ENCODE measurements at regions not wholly inside any gene's neighbourhood (a gene's known extent, or its start where the extent isn't known, plus 50 kb on each side); places are given as distances from the start of the nearest gene placed in this dataset.
"Not testable (repeated sequence)": the region's sequence is repeated elsewhere in the genome, so short reads cannot be mapped to it uniquely, and the experiment has no call there.

DNA sequence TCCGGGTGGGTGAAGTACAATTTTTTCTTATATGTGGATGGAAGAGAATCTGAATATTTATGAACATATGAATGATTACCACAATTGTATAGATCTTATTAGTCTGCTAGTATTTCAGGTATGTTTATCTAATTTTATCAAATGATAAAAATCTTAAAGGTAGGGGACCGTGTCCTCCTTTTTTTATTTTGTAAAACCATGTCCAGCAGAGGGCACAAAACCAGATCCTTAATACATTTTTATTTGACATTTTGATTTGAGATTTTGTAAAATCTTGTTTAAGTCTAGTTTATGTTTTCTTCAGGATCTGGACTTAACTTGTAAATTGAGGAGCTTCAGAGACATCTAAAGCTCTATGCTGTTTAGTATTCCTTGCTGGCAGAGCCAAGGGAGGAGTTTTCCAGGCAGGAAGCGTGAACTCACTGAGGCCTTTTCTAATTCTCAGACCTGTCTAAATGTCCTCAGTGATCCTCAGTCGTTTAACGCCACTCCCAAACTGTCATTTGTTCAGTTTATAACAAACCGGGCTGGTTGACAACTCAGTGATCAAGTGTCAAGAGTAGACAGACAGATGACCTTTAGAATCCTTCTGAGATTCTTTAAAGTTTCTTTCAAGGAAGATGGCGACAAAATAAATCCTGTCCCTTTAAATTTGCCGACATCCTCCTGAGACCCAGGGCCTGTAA, 263.9 kb downstream of the KTN1 start:
- DNase-seq (ENCODE audit: low read depth in 2 of 3, low spot score in 2 of 3), result peak in 1 of 3 donors; percentile 54

GRCh38 chr14:55845963-55846825, 266.2 kb downstream of the KTN1 start:
- no peak for DNase-seq (ENCODE audit: low read depth in 2 of 3, low spot score in 2 of 3)

- no peak for DNase-seq (ENCODE audit: low read depth in 2 of 3, low spot score in 2 of 3)
Observed at GRCh38 chr14:55846826-55847446, 266.9 kb downstream of the KTN1 start.

DNA sequence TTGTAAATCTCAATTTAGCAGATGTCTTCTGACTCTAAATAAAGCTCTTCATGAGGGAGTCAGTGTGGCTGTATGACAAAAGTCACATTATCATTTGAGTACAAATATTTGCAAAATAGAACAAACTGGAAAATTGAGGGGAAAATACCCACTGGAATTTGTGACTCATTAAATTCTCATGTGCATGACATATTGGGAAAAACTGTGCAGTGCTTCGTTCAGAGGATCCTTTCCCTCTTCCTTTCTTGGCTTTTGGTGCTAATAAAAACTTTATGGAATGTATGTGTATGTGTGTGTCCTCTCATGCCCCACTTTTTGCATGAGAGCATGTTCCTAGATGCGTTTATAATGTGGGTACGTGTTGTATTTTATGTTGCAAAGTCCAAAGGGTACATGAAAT, 267.8 kb downstream of the KTN1 start:
- DNase-seq (ENCODE audit: low read depth in 2 of 3, low spot score in 2 of 3), result no peak

- DNase-seq (ENCODE audit: low read depth in 2 of 3, low spot score in 2 of 3), result no peak
Observed at GRCh38 chr14:55848964-55849363, 269.0 kb downstream of the KTN1 start.

DNA sequence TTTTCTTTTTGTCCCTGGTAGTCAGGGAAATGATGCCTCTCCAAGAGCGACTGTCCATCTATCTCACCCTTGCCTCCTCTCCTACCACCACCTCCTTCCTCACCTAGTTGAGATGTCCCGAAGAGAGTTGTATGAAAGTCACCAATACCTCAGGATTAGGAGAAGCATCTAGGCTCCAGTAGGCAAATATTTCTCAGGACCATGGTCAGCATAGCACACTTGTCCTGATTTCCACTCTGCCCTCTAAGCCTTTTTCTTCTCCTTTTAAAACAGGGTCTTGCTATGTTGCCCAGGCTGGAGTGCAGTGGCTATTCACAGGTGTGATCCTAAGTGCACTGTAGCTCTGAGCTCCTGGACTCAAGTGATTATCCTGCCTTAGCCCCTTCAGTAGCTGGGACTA, 268.4 kb upstream of the PELI2 start:
- no peak for DNase-seq (ENCODE audit: low read depth in 2 of 3, low spot score in 2 of 3)

DNA sequence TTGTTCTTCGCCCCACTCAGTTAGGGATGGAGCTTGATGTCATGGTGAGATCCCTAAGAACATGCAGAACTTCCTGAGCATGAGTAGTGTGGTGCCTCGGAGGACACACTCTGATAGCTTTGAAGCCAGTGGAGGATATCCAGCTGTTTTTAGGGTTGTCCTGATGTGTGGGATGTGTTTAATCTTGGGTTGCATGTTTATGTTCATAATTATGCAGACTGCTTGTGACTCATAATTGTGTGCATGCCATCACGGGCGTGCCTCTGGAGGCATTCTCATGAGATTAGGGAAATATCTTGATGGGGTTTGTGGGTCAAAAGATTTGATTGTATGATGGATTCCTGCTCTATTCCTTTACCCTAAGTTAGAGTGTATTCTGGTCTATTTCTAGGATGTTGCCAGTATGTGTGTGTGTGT, 267.4 kb upstream of the PELI2 start:
- DNase-seq (ENCODE audit: low read depth in 2 of 3, low spot score in 2 of 3), result no peak

DNA sequence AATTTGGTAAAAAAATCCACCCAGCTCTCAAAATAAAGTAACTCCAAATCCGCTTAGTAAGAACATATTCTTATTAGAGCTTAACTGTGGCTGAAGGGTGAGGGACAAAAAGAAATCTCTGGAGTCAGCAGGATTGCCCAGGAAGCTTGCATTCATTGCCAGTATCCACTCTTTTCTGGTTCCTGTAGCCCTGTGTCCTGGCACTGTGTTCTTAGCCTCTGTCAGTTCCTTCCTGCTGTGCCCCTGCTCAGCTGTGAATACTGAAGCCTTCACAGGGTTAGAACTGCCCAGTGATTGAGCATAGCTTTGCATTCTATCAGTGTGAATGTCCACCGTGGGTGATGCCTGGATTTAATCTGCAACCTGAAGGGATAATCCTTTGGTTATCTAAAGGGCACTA, 266.9 kb upstream of the PELI2 start:
- DNase-seq (ENCODE audit: low read depth in 2 of 3, low spot score in 2 of 3), result no peak

- no peak for DNase-seq (ENCODE audit: low read depth in 2 of 3, low spot score in 2 of 3)
Observed at GRCh38 chr14:55851961-55852360, 266.2 kb upstream of the PELI2 start.

DNA sequence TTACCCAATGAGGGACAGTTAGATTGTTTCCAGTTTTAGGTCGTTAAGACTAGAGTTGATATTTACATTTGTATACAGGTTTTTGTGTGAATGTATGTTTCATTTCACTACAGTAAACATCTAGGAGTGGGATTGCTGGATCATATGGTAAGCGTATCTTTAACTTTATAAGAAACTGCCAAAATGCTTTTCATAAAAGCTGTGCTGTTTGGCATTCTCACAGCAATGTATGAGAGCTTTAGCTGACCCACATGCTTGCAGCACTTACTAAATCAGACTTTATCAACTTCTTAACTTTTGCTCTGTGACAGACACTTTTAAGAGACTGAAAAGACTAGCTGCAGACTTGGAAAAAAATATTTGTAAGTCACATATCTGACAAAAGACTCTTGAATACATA, 262.5 kb upstream of the PELI2 start:
- no peak for DNase-seq (ENCODE audit: low read depth in 2 of 3, low spot score in 2 of 3)

- DNase-seq (ENCODE audit: low read depth in 2 of 3, low spot score in 2 of 3), result no peak
Observed at GRCh38 chr14:55858604-55859003, 259.6 kb upstream of the PELI2 start.

DNA sequence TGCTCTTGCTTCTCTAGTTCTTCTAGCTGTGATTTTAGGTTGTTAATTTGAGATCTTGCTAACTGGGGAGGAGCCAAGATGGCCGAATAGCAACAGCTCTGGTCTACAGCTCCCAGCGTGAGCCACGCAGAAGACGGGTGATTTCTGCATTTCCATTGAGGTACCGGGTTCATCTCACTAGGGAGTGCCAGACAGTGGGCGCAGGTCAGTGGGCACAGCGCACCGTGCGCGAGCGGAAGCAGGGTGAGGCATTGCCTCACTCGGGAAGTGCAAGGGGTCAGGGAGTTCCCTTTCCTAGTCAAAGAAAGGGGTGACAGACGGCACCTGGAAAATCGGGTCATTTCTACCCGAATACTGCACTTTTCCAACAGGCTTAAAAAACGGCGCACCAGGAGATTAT, 256.6 kb upstream of the PELI2 start:
- DNase-seq (ENCODE audit: low read depth in 2 of 3, low spot score in 2 of 3), result not testable (repeated sequence)

- no peak for DNase-seq (ENCODE audit: low read depth in 2 of 3, low spot score in 2 of 3)
Observed at GRCh38 chr14:55864890-55865655, 253.1 kb upstream of the PELI2 start.

DNA sequence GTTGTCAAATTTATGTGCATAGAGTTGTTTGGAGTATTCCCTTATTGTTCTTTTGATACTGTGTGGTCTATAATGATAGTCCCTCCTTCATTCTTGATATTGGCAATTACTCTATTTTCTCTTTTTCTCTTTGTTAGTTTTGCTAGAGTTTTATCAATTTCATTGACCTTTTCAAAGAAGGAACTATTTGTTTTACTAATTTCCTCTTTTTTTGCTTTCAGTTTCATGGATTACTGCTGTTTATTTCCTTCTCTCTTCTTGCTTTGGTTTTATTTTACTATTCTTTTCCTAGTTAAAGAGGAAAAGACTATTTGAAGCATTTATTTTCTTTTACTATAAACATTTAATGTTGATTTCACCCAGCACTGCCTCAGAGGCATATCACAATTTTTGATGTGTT, 250.9 kb upstream of the PELI2 start:
- DNase-seq (ENCODE audit: low read depth in 2 of 3, low spot score in 2 of 3), result no peak

- DNase-seq (ENCODE audit: low read depth in 2 of 3, low spot score in 2 of 3), result no peak
Observed at GRCh38 chr14:55867719-55868118, 250.5 kb upstream of the PELI2 start.

GRCh38 chr14:55869397-55870049, 248.7 kb upstream of the PELI2 start:
- DNase-seq (ENCODE audit: low read depth in 2 of 3, low spot score in 2 of 3), result no peak

DNA sequence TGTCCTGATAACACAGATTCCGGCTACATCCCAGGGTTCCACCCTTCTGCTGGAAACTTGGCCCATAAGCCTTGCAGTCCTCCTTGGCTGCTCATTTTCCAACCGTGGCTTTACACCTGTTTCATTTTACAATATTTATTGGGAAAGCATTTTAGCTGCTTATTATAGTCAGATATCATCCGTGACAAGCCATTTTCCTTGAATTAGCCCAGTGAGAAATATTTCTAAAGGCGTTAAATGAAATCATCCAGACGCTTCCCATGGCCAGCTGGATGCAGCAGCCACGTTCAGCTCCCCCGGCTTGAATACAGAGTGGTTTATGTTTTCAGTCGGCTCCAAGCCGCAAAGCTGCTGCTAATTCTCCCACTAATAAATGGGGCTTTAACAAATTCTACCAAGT, 245.0 kb upstream of the PELI2 start:
- no peak for DNase-seq (ENCODE audit: low read depth in 2 of 3, low spot score in 2 of 3)

DNA sequence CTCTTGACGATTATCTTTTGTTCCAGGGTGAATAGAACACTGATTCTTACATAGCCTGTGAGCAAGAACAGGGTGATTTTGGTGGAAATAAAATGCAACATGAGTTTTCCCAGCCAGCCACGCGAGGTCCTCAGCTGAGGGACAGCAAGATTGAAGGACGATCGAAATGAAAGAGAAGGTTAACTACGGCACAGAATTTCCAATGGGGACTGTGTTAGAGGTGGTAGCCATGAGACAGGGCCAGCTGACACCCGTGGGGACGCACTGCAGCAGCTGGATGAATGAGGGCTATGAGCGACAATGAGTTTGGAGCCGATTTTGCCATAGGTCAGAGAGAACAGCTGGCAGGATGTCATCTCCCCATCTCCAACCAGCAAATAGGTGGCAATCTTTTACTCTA, 243.4 kb upstream of the PELI2 start:
- DNase-seq (ENCODE audit: low read depth in 2 of 3, low spot score in 2 of 3), result no peak

GRCh38 chr14:55877942-55878341, 240.3 kb upstream of the PELI2 start:
- DNase-seq (ENCODE audit: low read depth in 2 of 3, low spot score in 2 of 3), result no peak

DNA sequence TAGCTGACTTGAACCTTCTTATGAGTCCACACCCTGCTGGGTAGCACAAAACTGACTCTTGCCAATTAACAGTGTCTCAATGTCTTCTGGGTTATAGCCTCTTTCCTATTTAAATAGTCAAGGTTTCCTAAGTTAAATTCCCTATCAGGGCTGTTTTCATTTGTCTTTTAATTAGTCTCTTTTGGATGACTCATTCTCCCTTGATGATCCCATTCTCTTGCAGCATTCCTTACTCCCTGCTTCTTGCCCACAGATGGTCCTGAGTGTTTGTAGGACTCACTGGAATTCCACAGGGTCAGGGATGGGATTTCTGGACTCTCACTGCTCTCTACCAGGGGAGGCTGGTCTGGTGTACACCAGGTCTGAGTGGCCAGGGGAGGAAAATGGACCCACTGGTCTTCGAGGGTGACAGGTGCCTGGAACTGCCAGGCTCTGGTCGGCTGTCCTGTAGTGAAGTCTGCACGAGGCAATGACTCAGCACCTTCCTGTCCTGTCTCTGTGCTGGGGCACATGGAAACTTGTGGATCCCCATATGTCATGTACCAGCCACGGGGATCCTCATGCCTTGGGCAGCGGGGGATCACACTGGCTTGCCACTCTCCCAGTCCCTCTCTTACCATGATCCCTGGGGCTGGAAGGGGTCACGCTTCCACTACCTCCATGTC, 236.5 kb upstream of the PELI2 start:
- no peak for DNase-seq (ENCODE audit: low read depth in 2 of 3, low spot score in 2 of 3)

Measured in hematopoietic multipotent progenitor cell (in vitro differentiated cells).